Activated naive CD4-positive, alpha-beta T cell treated with anti-CD3 and anti-CD28 coated beads, Interleukin-2, amount 50 U/mL, for 24 hours (primary cell): ENCODE measurements at regions not wholly inside any gene's neighbourhood (a gene's known extent, or its start where the extent isn't known, plus 50 kb on each side); places are given as distances from the start of the nearest gene placed in this dataset.
"Not testable (repeated sequence)": the region's sequence is repeated elsewhere in the genome, so short reads cannot be mapped to it uniquely, and the experiment has no call there.

Experiments used
- H3K27ac Mint-ChIP-seq: one replicate; pipeline ENCODE4 v1.8.0; 2021; ENCODE audit warnings: mild to moderate bottlenecking, mixed read lengths
- H3K27me3 Mint-ChIP-seq: one replicate; pipeline ENCODE4 v1.8.0; 2021; ENCODE audit warnings: mixed read lengths
- H3K36me3 Mint-ChIP-seq: one replicate; pipeline ENCODE4 v1.8.0; 2021; ENCODE audit warnings: mixed read lengths
- H3K4me1 Mint-ChIP-seq: one replicate; pipeline ENCODE4 v1.8.0; 2021; ENCODE audit warnings: mixed read lengths
- H3K4me3 Mint-ChIP-seq: one replicate; pipeline ENCODE4 v1.8.0; 2021; ENCODE audit warnings: mild to moderate bottlenecking, mixed read lengths
- H3K9me3 Mint-ChIP-seq: one replicate; pipeline ENCODE4 v1.8.0; 2021; ENCODE audit warnings: mixed read lengths

GRCh38 chr1:80369780-80370179, 1363.2 kb upstream of the ADGRL4 start:
- Mint-ChIP-seq H3K9me3 (peaks cover 14% of the 10 kb centered on the region), H3K4me3 (no peak overlapping the region), H3K4me1 (no peaks in the 10 kb centered on the region), H3K27ac (no peak overlapping the region), H3K36me3 (no peaks in the 10 kb centered on the region), H3K27me3 (no peaks in the 10 kb centered on the region)

- Mint-ChIP-seq H3K9me3 (peaks cover 13% of the 10 kb centered on the region), H3K27me3 (no peaks in the 10 kb centered on the region)
Measured at GRCh38 chr1:80367058-80367457, 1360.5 kb upstream of the ADGRL4 start.

GRCh38 chr1:80365359-80366021, 1359.0 kb upstream of the ADGRL4 start:
- H3K9me3 Mint-ChIP-seq: peaks cover 20% of the 10 kb centered on the region
- no peaks in the 10 kb centered on the region for H3K36me3 Mint-ChIP-seq
- no peak overlapping the region for H3K27ac Mint-ChIP-seq
- H3K4me3 Mint-ChIP-seq: no peak overlapping the region
- H3K4me1 Mint-ChIP-seq: no peaks in the 10 kb centered on the region
- H3K27me3 Mint-ChIP-seq: no peaks in the 10 kb centered on the region

More at GRCh38 chr1:80367058-80367457, 1360.5 kb upstream of the ADGRL4 start:
- H3K36me3 Mint-ChIP-seq: no peaks in the 10 kb centered on the region
- no peaks in the 10 kb centered on the region for H3K4me1 Mint-ChIP-seq
- H3K4me3 Mint-ChIP-seq: no peak overlapping the region
- no peak overlapping the region for H3K27ac Mint-ChIP-seq

- no peaks in the 10 kb centered on the region for H3K4me1 Mint-ChIP-seq
- no peak overlapping the region for H3K4me3 Mint-ChIP-seq
Measured at GRCh38 chr1:80363689-80364475, 1357.4 kb upstream of the ADGRL4 start.

DNA sequence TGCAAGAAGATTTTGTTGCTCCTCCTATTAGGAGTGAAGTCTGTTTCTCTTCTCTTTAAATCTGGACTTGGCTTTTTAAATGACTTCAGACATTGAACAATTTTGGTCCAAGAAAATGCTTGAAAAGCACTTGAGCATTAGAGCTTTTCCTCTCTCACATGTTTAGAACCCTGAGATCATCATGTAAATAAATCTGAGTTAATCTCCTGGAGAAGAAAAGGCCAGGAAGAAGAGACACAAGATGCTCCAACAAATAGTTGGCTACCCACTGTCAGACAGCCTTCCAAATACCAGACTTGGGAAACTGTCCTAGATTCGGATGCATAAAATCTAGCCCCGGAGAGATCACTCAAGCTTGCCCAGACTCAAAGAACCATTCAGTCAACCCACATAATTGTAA, 1353.1 kb upstream of the ADGRL4 start:
- H3K9me3 Mint-ChIP-seq: peaks cover 8% of the 10 kb centered on the region
- H3K27me3 Mint-ChIP-seq: no peaks in the 10 kb centered on the region
- no peak overlapping the region for H3K27ac Mint-ChIP-seq

More at GRCh38 chr1:80363689-80364475, 1357.4 kb upstream of the ADGRL4 start:
- no peaks in the 10 kb centered on the region for H3K36me3 Mint-ChIP-seq
- peaks cover 20% of the 10 kb centered on the region for H3K9me3 Mint-ChIP-seq
- H3K27me3 Mint-ChIP-seq: no peaks in the 10 kb centered on the region
- H3K27ac Mint-ChIP-seq: no peak overlapping the region

DNA sequence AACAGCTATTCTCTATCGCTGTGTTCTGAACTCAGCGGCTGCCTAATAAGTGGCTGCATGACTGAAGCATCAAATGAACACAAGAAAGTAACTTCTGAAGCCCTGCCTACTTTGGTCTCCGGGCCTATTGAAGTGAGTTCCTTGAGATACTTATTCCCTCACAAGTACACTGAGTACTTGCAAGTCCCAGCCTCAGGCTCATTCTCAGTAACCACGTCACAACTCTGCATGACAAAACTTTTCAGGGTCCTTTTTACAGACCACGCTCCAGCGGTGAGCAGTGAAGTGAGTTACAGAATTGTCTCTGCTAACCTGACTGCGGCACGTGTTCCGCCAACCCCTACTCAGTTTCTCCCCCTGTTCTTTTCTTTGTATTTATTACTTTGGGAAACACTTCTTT, 1342.7 kb upstream of the ADGRL4 start:
- H3K36me3 Mint-ChIP-seq: no peaks in the 10 kb centered on the region
- H3K4me3 Mint-ChIP-seq: no peak overlapping the region
- H3K27me3 Mint-ChIP-seq: no peaks in the 10 kb centered on the region
- peaks cover 9% of the 10 kb centered on the region for H3K9me3 Mint-ChIP-seq
- H3K4me1 Mint-ChIP-seq: no peaks in the 10 kb centered on the region
- H3K27ac Mint-ChIP-seq: no peak overlapping the region

More for the DNA sequence above, 1353.1 kb upstream of the ADGRL4 start:
- no peak overlapping the region for H3K4me3 Mint-ChIP-seq
- H3K4me1 Mint-ChIP-seq: no peaks in the 10 kb centered on the region
- no peaks in the 10 kb centered on the region for H3K36me3 Mint-ChIP-seq

GRCh38 chr1:80341021-80341420, 1334.5 kb upstream of the ADGRL4 start:
- no peaks in the 10 kb centered on the region for H3K4me1 Mint-ChIP-seq
- H3K27me3 Mint-ChIP-seq: no peaks in the 10 kb centered on the region
- no peak overlapping the region for H3K27ac Mint-ChIP-seq
- no peak overlapping the region for H3K4me3 Mint-ChIP-seq
- H3K9me3 Mint-ChIP-seq: peaks cover 10% of the 10 kb centered on the region
- no peaks in the 10 kb centered on the region for H3K36me3 Mint-ChIP-seq

DNA sequence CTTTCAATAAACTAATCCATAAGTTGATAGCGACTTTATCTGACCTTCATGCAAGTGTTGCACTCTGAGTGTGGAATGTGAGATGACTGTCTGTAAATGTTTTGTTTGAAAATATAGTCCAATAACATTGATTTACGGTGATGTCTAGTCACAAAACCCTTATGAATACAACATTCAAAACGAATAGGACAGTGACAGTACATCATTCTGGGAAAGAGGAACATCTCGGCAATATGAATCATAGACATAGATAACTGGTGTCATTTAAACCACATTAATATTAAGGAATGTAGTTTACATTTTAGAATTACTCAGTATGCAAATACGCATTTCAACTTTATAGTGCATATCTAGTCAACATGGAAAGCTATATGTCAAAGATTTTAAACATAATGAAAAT, 1311.6 kb upstream of the ADGRL4 start:
- Mint-ChIP-seq H3K27me3 (no peaks in the 10 kb centered on the region), H3K4me3 (no peak overlapping the region), H3K36me3 (no peaks in the 10 kb centered on the region), H3K9me3 (no peaks in the 10 kb centered on the region), H3K4me1 (no peaks in the 10 kb centered on the region), H3K27ac (no peak overlapping the region)

DNA sequence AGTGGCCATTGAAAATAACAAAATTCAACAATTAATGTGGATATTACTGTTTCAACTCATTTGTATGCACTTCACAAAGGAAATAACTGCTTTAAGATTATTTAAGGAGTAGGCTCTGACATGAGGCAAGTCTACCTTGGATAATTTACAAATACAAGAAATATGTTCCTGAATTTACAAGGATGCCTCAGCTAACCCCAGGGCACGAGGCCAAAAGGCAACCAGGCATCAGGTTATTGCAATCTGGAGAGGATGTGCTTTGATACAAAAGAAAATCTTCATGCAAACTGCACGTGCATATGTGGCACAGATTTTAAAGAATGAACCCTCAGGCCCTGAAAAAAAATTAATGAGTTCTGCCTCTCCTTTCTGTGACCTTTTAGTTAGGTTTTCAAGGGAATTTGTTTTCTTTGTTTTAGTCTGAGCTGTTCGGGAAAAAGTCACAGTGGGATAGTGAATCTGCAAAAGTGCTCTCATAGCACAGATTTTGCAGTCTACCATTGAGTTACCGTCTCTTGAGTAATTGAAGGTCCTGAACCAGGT, 1304.2 kb upstream of the ADGRL4 start:
- Mint-ChIP-seq H3K4me3 (no peak overlapping the region), H3K36me3 (no peaks in the 10 kb centered on the region), H3K27me3 (no peaks in the 10 kb centered on the region), H3K9me3 (peaks cover 4% of the 10 kb centered on the region), H3K27ac (no peak overlapping the region), H3K4me1 (no peaks in the 10 kb centered on the region)

DNA sequence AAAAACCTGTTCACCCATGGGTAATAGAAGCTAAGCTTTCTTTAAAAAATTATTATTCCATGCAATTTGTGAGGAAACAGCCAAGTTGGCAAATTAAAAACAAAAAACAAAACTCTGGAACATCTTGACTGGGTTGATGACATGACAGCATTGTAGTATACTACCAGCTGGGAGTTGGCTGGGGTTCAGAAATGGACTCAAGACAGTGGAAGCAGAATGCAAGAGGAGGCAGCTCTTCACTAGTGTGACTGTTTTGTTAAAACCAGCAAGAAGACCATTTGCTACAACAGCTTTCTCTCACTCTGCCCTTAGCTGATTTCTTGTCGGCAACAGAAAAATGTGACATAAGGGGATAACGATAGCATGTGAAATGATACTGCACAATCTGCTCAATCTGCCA, 1298.9 kb upstream of the ADGRL4 start:
- Mint-ChIP-seq H3K4me3 (no peak overlapping the region), H3K9me3 (peaks cover 4% of the 10 kb centered on the region), H3K36me3 (no peaks in the 10 kb centered on the region)

DNA sequence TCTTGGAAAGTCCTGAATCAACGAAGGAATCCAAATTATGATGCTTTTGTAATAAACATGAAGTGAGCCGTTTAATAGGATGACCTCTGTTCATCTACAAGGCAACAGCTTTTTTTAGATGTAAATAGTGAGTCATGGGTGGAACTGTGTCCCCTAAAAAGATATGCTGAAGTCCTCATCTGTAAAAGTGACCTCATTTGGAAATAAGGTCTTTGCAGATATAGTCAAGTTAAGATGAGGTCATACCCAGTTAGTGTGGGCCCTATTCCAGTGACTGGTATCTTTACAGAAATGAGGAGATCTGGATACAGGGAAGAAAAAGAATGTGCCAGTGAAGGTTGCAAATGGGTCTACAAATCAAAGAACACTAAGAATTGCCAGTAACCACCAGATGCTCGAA, 1287.3 kb upstream of the ADGRL4 start:
- no peaks in the 10 kb centered on the region for H3K4me1 Mint-ChIP-seq
- H3K9me3 Mint-ChIP-seq: peaks cover 16% of the 10 kb centered on the region
- no peak overlapping the region for H3K4me3 Mint-ChIP-seq
- no peak overlapping the region for H3K27ac Mint-ChIP-seq
- H3K36me3 Mint-ChIP-seq: no peaks in the 10 kb centered on the region
- no peaks in the 10 kb centered on the region for H3K27me3 Mint-ChIP-seq

More for the DNA sequence above, 1298.9 kb upstream of the ADGRL4 start:
- Mint-ChIP-seq H3K4me1 (no peaks in the 10 kb centered on the region), H3K27me3 (no peaks in the 10 kb centered on the region), H3K27ac (no peak overlapping the region)

DNA sequence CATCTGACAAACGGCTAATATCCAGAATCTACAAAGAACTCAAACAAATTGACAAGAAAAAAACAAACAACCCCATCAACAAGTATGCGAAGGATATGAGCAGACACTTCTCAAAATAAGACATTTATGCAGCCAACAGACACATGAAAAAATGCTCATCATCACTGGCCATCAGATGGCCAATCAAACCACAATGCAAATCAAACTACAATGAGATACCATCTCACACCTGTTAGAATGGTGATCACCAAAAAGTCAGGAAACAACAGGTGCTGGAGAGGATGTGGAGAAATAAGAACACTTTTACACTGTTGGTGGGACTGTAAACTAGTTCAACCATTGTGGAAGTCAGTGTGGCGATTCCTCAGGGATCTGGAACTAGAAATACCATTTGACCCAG, 1282.2 kb upstream of the ADGRL4 start:
- not testable (repeated sequence) for H3K27me3 Mint-ChIP-seq, H3K4me3 Mint-ChIP-seq, H3K9me3 Mint-ChIP-seq, H3K4me1 Mint-ChIP-seq, H3K27ac Mint-ChIP-seq, H3K36me3 Mint-ChIP-seq

DNA sequence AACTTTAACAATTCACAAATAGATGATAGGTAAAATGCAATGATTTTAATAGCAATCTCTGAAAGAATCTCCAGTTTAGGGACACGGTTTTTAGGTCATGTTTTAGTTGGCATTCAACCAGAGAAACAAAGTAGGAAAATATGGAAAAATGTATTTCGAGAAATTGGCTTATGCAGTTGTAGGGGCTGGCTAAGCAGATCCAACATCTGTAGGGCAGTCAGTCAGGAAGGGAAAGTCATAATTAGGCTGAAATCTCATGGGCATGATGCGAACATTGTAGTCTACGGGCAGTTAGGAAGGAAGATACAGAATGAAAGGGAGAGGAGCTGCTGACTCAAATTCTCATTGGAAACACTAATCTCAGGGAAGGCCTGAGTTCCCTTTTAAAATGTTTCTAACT, 1276.0 kb upstream of the ADGRL4 start:
- no peaks in the 10 kb centered on the region for H3K4me1 Mint-ChIP-seq
- H3K36me3 Mint-ChIP-seq: no peaks in the 10 kb centered on the region
- no peaks in the 10 kb centered on the region for H3K27me3 Mint-ChIP-seq
- no peak overlapping the region for H3K4me3 Mint-ChIP-seq
- no peak overlapping the region for H3K27ac Mint-ChIP-seq
- H3K9me3 Mint-ChIP-seq: peaks cover 10% of the 10 kb centered on the region

DNA sequence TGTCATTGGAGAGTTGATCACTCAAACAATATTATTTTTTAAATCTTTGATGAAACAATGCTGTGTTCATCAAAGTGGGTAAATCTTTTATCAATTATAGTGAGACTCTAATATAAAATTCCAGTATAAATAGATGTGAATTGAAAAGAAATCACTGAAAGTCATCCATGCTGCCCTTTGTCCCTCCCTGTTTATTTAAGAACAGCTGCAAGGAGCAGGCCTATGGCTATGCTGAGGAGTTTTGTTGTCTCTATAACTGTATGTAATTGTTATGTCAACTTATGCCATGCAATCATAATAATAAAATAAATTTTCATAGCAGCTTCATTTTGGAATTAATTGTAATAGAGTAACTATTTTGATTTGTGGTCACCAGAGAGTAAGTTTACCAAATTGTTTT, 1272.4 kb upstream of the ADGRL4 start:
- Mint-ChIP-seq H3K27me3 (no peaks in the 10 kb centered on the region), H3K27ac (no peak overlapping the region), H3K36me3 (no peaks in the 10 kb centered on the region), H3K4me3 (no peak overlapping the region), H3K9me3 (peaks cover 10% of the 10 kb centered on the region), H3K4me1 (no peaks in the 10 kb centered on the region)

- Mint-ChIP-seq H3K4me3 (no peak overlapping the region), H3K27ac (no peak overlapping the region), H3K9me3 (no peaks in the 10 kb centered on the region), H3K4me1 (no peaks in the 10 kb centered on the region), H3K36me3 (no peaks in the 10 kb centered on the region), H3K27me3 (no peaks in the 10 kb centered on the region)
Measured at GRCh38 chr1:80274256-80274655, 1267.7 kb upstream of the ADGRL4 start.

- no peaks in the 10 kb centered on the region for H3K36me3 Mint-ChIP-seq
- no peak overlapping the region for H3K27ac Mint-ChIP-seq
- H3K27me3 Mint-ChIP-seq: no peaks in the 10 kb centered on the region
- no peaks in the 10 kb centered on the region for H3K4me1 Mint-ChIP-seq
- H3K9me3 Mint-ChIP-seq: no peaks in the 10 kb centered on the region
- no peak overlapping the region for H3K4me3 Mint-ChIP-seq
Measured at GRCh38 chr1:80272495-80272894, 1266.0 kb upstream of the ADGRL4 start.
